Upper lobe of left lung (tissue), 6 donors: ENCODE measurements at regions not wholly inside any gene's neighbourhood (a gene's known extent, or its start where the extent isn't known, plus 50 kb on each side); places are given as distances from the start of the nearest gene placed in this dataset.
A peak's percentile ranks its signal among the peaks of the same experiment; 100 is the strongest.
"Not testable (repeated sequence)": the region's sequence is repeated elsewhere in the genome, so short reads cannot be mapped to it uniquely, and the experiment has no call there.

Source experiments
- ATAC-seq, 2 donors: fragments of 200-7000 bp; cut with Tn5 transposase; one replicate each; pipeline ENCODE4 v1.9.1; 2022; ENCODE audit warnings: mild to moderate bottlenecking in 2 of 2, moderate library complexity in 2 of 2; ENCODE audit not compliant: low FRiP score in 2 of 2
- DNase-seq, 2 donors: peaks; one replicate each; pipeline ENCODE4 v3.0.0-alpha.2; 2019 to 2020
- H3K27ac ChIP-seq, 4 donors: fragments of 200-600 bp; sonication (generic); one replicate each; pipeline ENCODE4 v1.5.1; 2016 to 2019
- H3K27me3 ChIP-seq, 4 donors: fragments of 200-600 bp; sonication (generic); one replicate each; pipeline ENCODE4 v1.5.1; 2017 to 2019
- H3K36me3 ChIP-seq, 4 donors: fragments of 200-600 bp; sonication (generic); one replicate each; pipeline ENCODE4 v1.5.1; 2016 to 2019
- H3K4me1 ChIP-seq, 4 donors: fragments of 200-600 bp; sonication (generic); one replicate each; pipeline ENCODE4 v1.5.1; 2018 to 2019
- H3K4me3 ChIP-seq, 4 donors: fragments of 200-600 bp; sonication (generic); one replicate each; pipeline ENCODE4 v1.5.1; 2017 to 2019; ENCODE audit warnings: mild to moderate bottlenecking in 2 of 4, moderate library complexity in 1 of 4
- H3K9me3 ChIP-seq, 4 donors: fragments of 200-600 bp; sonication (generic); one replicate each; pipeline ENCODE4 v1.5.1; 2018 to 2019
- EP300 ChIP-seq, 4 donors: sonication (generic); formaldehyde crosslinking; IDR thresholded peaks; one replicate each; pipeline ENCODE4 v1.5.1; 2017; ENCODE audit warnings: antibody characterized with exemption in 4 of 4, control low read depth in 2 of 4
- POLR2A ChIP-seq, 4 donors: fragments of 450-650 bp; IDR thresholded peaks; one replicate each; pipeline ENCODE4 v1.5.1; 2016 to 2017; ENCODE audit warnings: antibody characterized with exemption in 4 of 4, mild to moderate bottlenecking in 2 of 4
- POLR2AphosphoS5 ChIP-seq, 2 donors: sonication (generic); formaldehyde crosslinking; IDR thresholded peaks; one replicate each; pipeline ENCODE4 v1.5.1; 2017; ENCODE audit warnings: antibody characterized with exemption in 2 of 2
- WGBS, 2 donors: methylation state at CpG; one replicate each; pipeline ENCODE4 v1.1.5; 2017 to 2018; 5-methylcytosine and 5-hydroxymethylcytosine counted together
- TF ChIP-seq, protein P1 (sequence below), 6 experiments: fragments of 450-650 bp in 4 of 6; fragments of 200-600 bp in 2 of 6; sonication (generic) in 2 of 6; IDR thresholded peaks; one replicate each; pipeline ENCODE4 v1.5.1; 2016 to 2019; ENCODE audit warnings: antibody characterized with exemption in 6 of 6
- donor health status: DM: no; HTN: no; CAD: no; lungs with moderate emphysema.
- donor health status: DM: no; HTN: yes; CAD: no; lungs with severe emphysema.

GRCh38 chr10:131578472-131578970, 267.0 kb upstream of the TCERG1L start:
- TF ChIP-seq, protein P1, sequence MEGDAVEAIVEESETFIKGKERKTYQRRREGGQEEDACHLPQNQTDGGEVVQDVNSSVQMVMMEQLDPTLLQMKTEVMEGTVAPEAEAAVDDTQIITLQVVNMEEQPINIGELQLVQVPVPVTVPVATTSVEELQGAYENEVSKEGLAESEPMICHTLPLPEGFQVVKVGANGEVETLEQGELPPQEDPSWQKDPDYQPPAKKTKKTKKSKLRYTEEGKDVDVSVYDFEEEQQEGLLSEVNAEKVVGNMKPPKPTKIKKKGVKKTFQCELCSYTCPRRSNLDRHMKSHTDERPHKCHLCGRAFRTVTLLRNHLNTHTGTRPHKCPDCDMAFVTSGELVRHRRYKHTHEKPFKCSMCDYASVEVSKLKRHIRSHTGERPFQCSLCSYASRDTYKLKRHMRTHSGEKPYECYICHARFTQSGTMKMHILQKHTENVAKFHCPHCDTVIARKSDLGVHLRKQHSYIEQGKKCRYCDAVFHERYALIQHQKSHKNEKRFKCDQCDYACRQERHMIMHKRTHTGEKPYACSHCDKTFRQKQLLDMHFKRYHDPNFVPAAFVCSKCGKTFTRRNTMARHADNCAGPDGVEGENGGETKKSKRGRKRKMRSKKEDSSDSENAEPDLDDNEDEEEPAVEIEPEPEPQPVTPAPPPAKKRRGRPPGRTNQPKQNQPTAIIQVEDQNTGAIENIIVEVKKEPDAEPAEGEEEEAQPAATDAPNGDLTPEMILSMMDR (IDR thresholded peaks at IDR 0.05) = no peak
- TF ChIP-seq POLR2A (IDR thresholded peaks at IDR 0.05) (no peak), EP300 (IDR thresholded peaks at IDR 0.05) (no peak), POLR2AphosphoS5 (IDR thresholded peaks at IDR 0.05) (no peak)
- Histone ChIP-seq H3K9me3 (no peaks in the 10 kb centered on the region), H3K36me3 (no peaks in the 10 kb centered on the region), H3K4me1 (no peaks in the 10 kb centered on the region), H3K27me3 (no peaks in the 10 kb centered on the region), H3K4me3 (no peak overlapping the region), H3K27ac (no peak overlapping the region)
- ATAC-seq = no peak
- 85 to 87% methylated on average over 16 of the region's 16 CpGs for WGBS, 2 donors
- DNase-seq = peak in 1 of 2 donors; percentile 18

- Histone ChIP-seq H3K36me3 (no peaks in the 10 kb centered on the region), H3K9me3 (no peaks in the 10 kb centered on the region), H3K27me3 (no peaks in the 10 kb centered on the region), H3K27ac (no peak overlapping the region), H3K4me1 (no peaks in the 10 kb centered on the region), H3K4me3 (no peak overlapping the region)
- TF ChIP-seq EP300 (IDR thresholded peaks at IDR 0.05) (no peak), POLR2AphosphoS5 (IDR thresholded peaks at IDR 0.05) (no peak), POLR2A (IDR thresholded peaks at IDR 0.05) (no peak)
- TF ChIP-seq, protein P1 (IDR thresholded peaks at IDR 0.05) = no peak
- DNase-seq (peak in 1 of 2 donors; percentile 15), ATAC-seq (no peak)
- WGBS, 2 donors = 79 to 86% methylated on average over 17 to 19 of the region's 19 CpGs
These were observed 267.9 kb upstream of the TCERG1L start for GRCh38 chr10:131579251-131580071.

GRCh38 chr10:131580076-131580652, 268.6 kb upstream of the TCERG1L start:
- 71 to 83% methylated on average over 2 to 11 of the region's 11 CpGs for WGBS, 2 donors
- no peaks in the 10 kb centered on the region for H3K27me3 ChIP-seq
- no peak for ATAC-seq
- H3K27ac ChIP-seq = no peak overlapping the region
- TF ChIP-seq POLR2AphosphoS5 (IDR thresholded peaks at IDR 0.05) = no peak
- TF ChIP-seq EP300 (IDR thresholded peaks at IDR 0.05) = no peak
- no peak for TF ChIP-seq POLR2A (IDR thresholded peaks at IDR 0.05)
- TF ChIP-seq, protein P1 (IDR thresholded peaks at IDR 0.05) = no peak
- peak in 1 of 2 donors; percentile 10 for DNase-seq
- H3K4me3 ChIP-seq = no peak overlapping the region
- H3K9me3 ChIP-seq = no peaks in the 10 kb centered on the region
- H3K4me1 ChIP-seq = no peaks in the 10 kb centered on the region
- H3K36me3 ChIP-seq = no peaks in the 10 kb centered on the region

DNA sequence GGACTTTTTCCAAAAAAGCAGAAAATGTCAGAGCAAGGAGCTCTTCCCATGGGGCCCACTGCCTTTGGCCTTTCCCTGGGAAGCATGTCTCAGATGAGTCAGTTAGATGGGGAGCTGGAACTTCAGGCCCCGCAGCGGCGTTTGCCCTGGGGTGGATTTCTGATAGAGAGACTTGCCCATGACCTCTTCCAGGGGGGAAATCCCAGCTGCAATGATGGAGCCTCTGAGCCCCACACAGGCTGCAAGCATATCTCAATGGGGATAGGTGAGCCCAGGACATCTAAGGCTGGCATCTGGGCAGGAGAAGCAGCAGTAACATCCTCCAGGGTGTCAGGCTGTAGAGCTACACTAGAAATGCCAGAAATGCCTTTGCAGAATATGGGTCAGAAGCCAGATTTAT, 269.2 kb upstream of the TCERG1L start:
- Histone ChIP-seq H3K36me3 (no peaks in the 10 kb centered on the region), H3K27me3 (no peaks in the 10 kb centered on the region), H3K27ac (no peak overlapping the region), H3K9me3 (no peaks in the 10 kb centered on the region), H3K4me1 (no peaks in the 10 kb centered on the region), H3K4me3 (no peak overlapping the region)
- TF ChIP-seq POLR2AphosphoS5 (IDR thresholded peaks at IDR 0.05) (no peak), POLR2A (IDR thresholded peaks at IDR 0.05) (no peak), EP300 (IDR thresholded peaks at IDR 0.05) (no peak)
- TF ChIP-seq, protein P1 (IDR thresholded peaks at IDR 0.05) = no peak
- DNase-seq (no peak), ATAC-seq (no peak)
- WGBS, 2 donors = 85 to 92% methylated on average over 3 of the region's 3 CpGs

- not testable (repeated sequence) for H3K27ac ChIP-seq, ATAC-seq, H3K4me3 ChIP-seq, H3K4me1 ChIP-seq, H3K36me3 ChIP-seq, H3K9me3 ChIP-seq, DNase-seq, H3K27me3 ChIP-seq
- WGBS, 2 donors = 63 to 75% methylated on average over 1 to 6 of the region's 7 CpGs
These were observed 270.0 kb upstream of the TCERG1L start for GRCh38 chr10:131581547-131581946.
